CD4-positive, alpha-beta T cell treated with Interleukin-1 beta for 1 hour (primary cell): ENCODE measurements at regions not wholly inside any gene's neighbourhood (a gene's known extent, or its start where the extent isn't known, plus 50 kb on each side); places are given as distances from the start of the nearest gene placed in this dataset.

Source experiments
- DNase-seq, 2 donors: peaks; one replicate each; pipeline ENCODE4 v3.0.0-alpha.2; 2020 to 2022

GRCh38 chr12:13486794-13487193 is 290.3 kb downstream of the EMP1 start:
- no peak for DNase-seq

GRCh38 chr12:13478650-13479181 is 282.2 kb downstream of the EMP1 start:
- no peak for DNase-seq

- DNase-seq = no peak
Observed at GRCh38 chr12:13474381-13474780, 277.9 kb downstream of the EMP1 start.

GRCh38 chr12:13472690-13473089 is 276.2 kb downstream of the EMP1 start:
- DNase-seq = no peak

GRCh38 chr12:13471471-13471870 is 274.9 kb downstream of the EMP1 start:
- no peak for DNase-seq

GRCh38 chr12:13465635-13466034 is 269.1 kb downstream of the EMP1 start:
- DNase-seq = no peak

- no peak for DNase-seq
Observed at GRCh38 chr12:13463189-13463588, 266.7 kb downstream of the EMP1 start.

- DNase-seq = no peak
Observed at GRCh38 chr12:13462450-13462849, 265.9 kb downstream of the EMP1 start.

- DNase-seq = no peak
Observed at GRCh38 chr12:13455778-13456144, 259.2 kb downstream of the EMP1 start.

- DNase-seq = no peak
Observed at GRCh38 chr12:13454991-13455777, 258.7 kb downstream of the EMP1 start.

- no peak for DNase-seq
Observed at GRCh38 chr12:13452955-13453570, 256.5 kb downstream of the EMP1 start.

- no peak for DNase-seq
Observed at GRCh38 chr12:13451776-13452175, 255.2 kb downstream of the EMP1 start.

GRCh38 chr12:13450231-13451080 is 253.9 kb downstream of the EMP1 start:
- no peak for DNase-seq

- no peak for DNase-seq
Observed at GRCh38 chr12:13444076-13444475, 247.6 kb downstream of the EMP1 start.

GRCh38 chr12:13443498-13443897 is 247.0 kb downstream of the EMP1 start:
- no peak for DNase-seq

GRCh38 chr12:13443028-13443427 is 246.5 kb downstream of the EMP1 start:
- no peak for DNase-seq

GRCh38 chr12:13442457-13442856 is 245.9 kb downstream of the EMP1 start:
- no peak for DNase-seq

GRCh38 chr12:13440844-13441243 is 244.3 kb downstream of the EMP1 start:
- DNase-seq = no peak

GRCh38 chr12:13437541-13437940 is 241.0 kb downstream of the EMP1 start:
- DNase-seq = no peak

- DNase-seq = no peak
Observed at GRCh38 chr12:13436696-13437391, 240.3 kb downstream of the EMP1 start.

GRCh38 chr12:13436182-13436581 is 239.7 kb downstream of the EMP1 start:
- no peak for DNase-seq

- DNase-seq = no peak
Observed at GRCh38 chr12:13435235-13435933, 238.9 kb downstream of the EMP1 start.
